H1 (cell line): ENCODE measurements at regions not wholly inside any gene's neighbourhood (a gene's known extent, or its start where the extent isn't known, plus 50 kb on each side); places are given as distances from the start of the nearest gene placed in this dataset.

Experiments
- CTCF ChIA-PET: fragments of 300-600 bp; sonication (Branson Sonifier 250); formaldehyde crosslinking; loops from one replicate; lab custom pipeline; 2021; ENCODE audit not compliant: partially characterized antibody; lab: Charles Lee
- POLR2A ChIA-PET: fragments of 300-600 bp; sonication (Branson Sonifier 250); formaldehyde crosslinking; loops from one replicate; lab custom pipeline; 2021; ENCODE audit warnings: inconsistent platforms; ENCODE audit not compliant: partially characterized antibody; lab: Charles Lee
- DNase-seq, 2 experiments: peaks; one replicate each; pipeline versions ENCODE4 v3.0.0 to v3.0.0-alpha.2; 2010 to 2022; ENCODE audit warnings: low spot score in 2 of 2, low read depth in 1 of 2, mixed read lengths in 1 of 2
- FAIRE-seq: peaks from 2 replicates; lab custom pipeline; 2011; peaks lifted over from hg19 to GRCh38; lab: Jason Lieb, UNC
- H2AFZ ChIP-seq: 2 replicates; pipeline ENCODE4 v1.8.1; 2012; ENCODE audit warnings: low read length, inconsistent platforms
- H2AK5ac ChIP-seq: 2 replicates; pipeline ENCODE4 v1.6.1; 2013; ENCODE audit warnings: low read depth, low read length
- H2BK120ac ChIP-seq: replicated peaks from 2 replicates; pipeline ENCODE3; 2013; ENCODE audit warnings: low read depth, low read length, inconsistent platforms
- H2BK12ac ChIP-seq: 2 replicates; pipeline ENCODE4 v1.6.1; 2013; ENCODE audit warnings: low read depth, low read length
- H2BK15ac ChIP-seq: 2 replicates; pipeline ENCODE4 v1.6.1; 2013; ENCODE audit warnings: low read length
- H2BK20ac ChIP-seq: 2 replicates; pipeline ENCODE4 v1.6.1; 2013; ENCODE audit warnings: low read length
- H2BK5ac ChIP-seq: 2 replicates; pipeline ENCODE4 v1.6.1; 2013; ENCODE audit warnings: low read depth, low read length
- H3K14ac ChIP-seq: 2 replicates; pipeline ENCODE4 v1.6.1; 2013; ENCODE audit warnings: inconsistent platforms; ENCODE audit not compliant: insufficient read length
- H3K18ac ChIP-seq: 2 replicates; pipeline ENCODE4 v1.6.1; 2013; ENCODE audit warnings: low read length; ENCODE audit errors: extremely low read depth
- H3K23ac ChIP-seq: 2 replicates; pipeline ENCODE4 v1.6.1; 2013; ENCODE audit warnings: inconsistent platforms; ENCODE audit not compliant: insufficient read length
- H3K23me2 ChIP-seq: 2 replicates; pipeline ENCODE4 v1.6.1; 2013; ENCODE audit warnings: low read depth, low read length
- H3K27ac ChIP-seq: 2 replicates; pipeline ENCODE4 v1.6.1; 2011; ENCODE audit warnings: low read depth, low read length, inconsistent platforms
- H3K27me3 ChIP-seq, 4 experiments: replicated peaks in 1 of 4; 1 replicate in 1 of 4; 2 replicates in 3 of 4; pipeline versions ENCODE4 v1.6.1 to v1.8.1; 2011 to 2013; ENCODE audit warnings: low read length in 3 of 4, mild to moderate bottlenecking in 3 of 4, inconsistent platforms in 2 of 4, mixed read lengths in 2 of 4, moderate library complexity in 1 of 4; ENCODE audit not compliant: control insufficient read depth in 3 of 4, insufficient read depth in 3 of 4; ENCODE audit errors: extremely low read depth in 1 of 4
- H3K36me3 ChIP-seq, 4 experiments: 2 replicates each; pipeline versions ENCODE4 v1.6.1 to v1.8.1; 2011 to 2013; ENCODE audit warnings: mild to moderate bottlenecking in 4 of 4, low read length in 3 of 4, moderate library complexity in 2 of 4, control low read depth in 1 of 4, inconsistent platforms in 1 of 4; ENCODE audit not compliant: insufficient read depth in 4 of 4, control insufficient read depth in 2 of 4
- H3K4ac ChIP-seq: replicated peaks from 2 replicates; pipeline ENCODE3; 2013; ENCODE audit warnings: low read length, low read depth, mixed read lengths, inconsistent platforms; ENCODE audit not compliant: insufficient read length
- H3K4me1 ChIP-seq, 4 experiments: replicated peaks in 1 of 4; 1 replicate in 1 of 4; 2 replicates in 3 of 4; pipeline versions ENCODE4 v1.6.1 to v1.8.1; 2011 to 2013; ENCODE audit warnings: low read length in 3 of 4, inconsistent platforms in 2 of 4, mixed read lengths in 1 of 4; ENCODE audit not compliant: insufficient read depth in 4 of 4, control insufficient read depth in 3 of 4
- H3K4me2 ChIP-seq, 2 experiments: 2 replicates each; pipeline versions ENCODE4 v1.6.1 to v1.8.1; 2011 to 2013; ENCODE audit warnings: low read depth in 2 of 2, low read length in 2 of 2, control low read depth in 1 of 2, inconsistent platforms in 1 of 2, mild to moderate bottlenecking in 1 of 2; ENCODE audit not compliant: insufficient read depth in 1 of 2
- H3K4me3 ChIP-seq, 4 experiments: fragments of 200-600, 300-600 bp in 1 of 4; sonication (generic), shearing (Covaris generic), sonication (Bioruptor Twin) in 1 of 4; 2 replicates each; pipeline versions ENCODE4 v1.5.1 to v1.8.1; 2011 to 2016; ENCODE audit warnings: low read length in 4 of 4, low read depth in 3 of 4, control low read depth in 2 of 4, inconsistent platforms in 2 of 4, mild to moderate bottlenecking in 2 of 4, mixed read lengths in 1 of 4, moderate library complexity in 1 of 4; ENCODE audit not compliant: insufficient read depth in 2 of 4; ENCODE audit errors: extremely low read depth in 1 of 4
- H3K56ac ChIP-seq: replicated peaks from 2 replicates; pipeline ENCODE3; 2013; ENCODE audit warnings: low read depth, mild to moderate bottlenecking, mixed read lengths, low read length, inconsistent platforms; ENCODE audit not compliant: insufficient read length
- H3K79me1 ChIP-seq: 2 replicates; pipeline ENCODE4 v1.6.1; 2013; ENCODE audit warnings: low read depth, low read length, control low read depth
- H3K79me2 ChIP-seq, 2 experiments: 2 replicates each; pipeline versions ENCODE4 v1.6.1 to v1.8.1; 2012 to 2013; ENCODE audit warnings: low read length in 2 of 2, mild to moderate bottlenecking in 2 of 2, inconsistent platforms in 1 of 2; ENCODE audit not compliant: insufficient read depth in 2 of 2, control insufficient read depth in 1 of 2
- H3K9ac ChIP-seq, 4 experiments: replicated peaks in 1 of 4; 1 replicate in 1 of 4; 2 replicates in 3 of 4; pipeline versions ENCODE4 v1.6.1 to v1.8.1; 2011 to 2013; ENCODE audit warnings: low read depth in 3 of 4, low read length in 3 of 4, control low read depth in 2 of 4, mild to moderate bottlenecking in 2 of 4, moderate library complexity in 2 of 4, inconsistent platforms in 1 of 4; ENCODE audit errors: extremely low read depth in 1 of 4
- H3K9me3 ChIP-seq, 2 experiments: 2 replicates each; pipeline versions ENCODE4 v1.6.1 to v1.8.1; 2012 to 2013; ENCODE audit warnings: mild to moderate bottlenecking in 2 of 2, moderate library complexity in 2 of 2, control low read depth in 1 of 2, inconsistent platforms in 1 of 2, low read depth in 1 of 2, low read length in 1 of 2, mixed read lengths in 1 of 2; ENCODE audit not compliant: insufficient read depth in 2 of 2
- H4K20me1 ChIP-seq, 2 experiments: replicated peaks in 1 of 2; 2 replicates each; pipeline versions ENCODE3 to v1.8.1; 2011 to 2013; ENCODE audit warnings: inconsistent platforms in 2 of 2, low read length in 2 of 2, mild to moderate bottlenecking in 1 of 2; ENCODE audit not compliant: insufficient read depth in 2 of 2, control insufficient read depth in 1 of 2
- H4K5ac ChIP-seq: 2 replicates; pipeline ENCODE4 v1.6.1; 2013; ENCODE audit warnings: low read length, low read depth, mixed read lengths, inconsistent platforms; ENCODE audit not compliant: insufficient read length
- H4K8ac ChIP-seq: 2 replicates; pipeline ENCODE4 v1.8.0; 2013; ENCODE audit warnings: mild to moderate bottlenecking, moderate library complexity, low read length, inconsistent platforms; ENCODE audit not compliant: insufficient read depth; ENCODE audit errors: extremely low read depth
- H4K91ac ChIP-seq: replicated peaks from 2 replicates; pipeline ENCODE3; 2013; ENCODE audit warnings: low read length, mixed read lengths, inconsistent platforms; ENCODE audit not compliant: insufficient read length
- CBX5 ChIP-seq: fragments of 300-800, 300-1000 bp; sonication (generic); IDR thresholded peaks from 2 replicates; pipeline ENCODE4 v1.7.1; 2016; ENCODE audit warnings: antibody characterized with exemption, low read length, low read depth
- CREB1 ChIP-seq: IDR thresholded peaks from 2 replicates; pipeline ENCODE4 v1.6.1; 2012; ENCODE audit warnings: inconsistent platforms
- FOSL1 ChIP-seq: IDR thresholded peaks from 2 replicates; pipeline ENCODE4 v1.6.1; 2011; ENCODE audit warnings: mild to moderate bottlenecking, low read depth, low read length, moderate library complexity; ENCODE audit not compliant: insufficient read depth
- HDAC2 ChIP-seq, 2 experiments: fragments of 300-600 bp in 1 of 2; sonication (generic) in 1 of 2; IDR thresholded peaks; 2 replicates each; pipeline ENCODE4 v1.6.1; 2011 to 2012; ENCODE audit warnings: low read depth in 2 of 2, low read length in 2 of 2, mild to moderate bottlenecking in 2 of 2, moderate library complexity in 2 of 2, borderline replicate concordance in 1 of 2, inconsistent platforms in 1 of 2
- KDM4A ChIP-seq: IDR thresholded peaks from one replicate; pipeline ENCODE4 v1.7.1; 2012; ENCODE audit warnings: low read depth, mild to moderate bottlenecking, moderate library complexity, low read length, inconsistent platforms; ENCODE audit not compliant: severe bottlenecking
- MAFK ChIP-seq: IDR thresholded peaks from 2 replicates; pipeline ENCODE4 v1.6.1; 2012; ENCODE audit warnings: low read depth, mild to moderate bottlenecking, improper control_type of control experiment, low read length
- NRF1 ChIP-seq: IDR thresholded peaks from 2 replicates; pipeline ENCODE4 v1.6.1; 2011; ENCODE audit warnings: mild to moderate bottlenecking, low read depth, low read length, improper control_type of control experiment
- PHF8 ChIP-seq: fragments of 200-600 bp; sonication (generic); conservative IDR thresholded peaks from 2 replicates; pipeline ENCODE4 v1.7.1; 2012; ENCODE audit warnings: low read depth, mild to moderate bottlenecking, inconsistent platforms, low read length, moderate library complexity
- SIX5 ChIP-seq: IDR thresholded peaks from 2 replicates; pipeline ENCODE4 v1.6.1; 2011; ENCODE audit warnings: mild to moderate bottlenecking, low read depth, low read length
- WGBS, 2 experiments: shearing (Covaris generic) in 1 of 2; methylation state at CpG; one replicate each; pipeline versions ENCODE4 v1.1.6 to v1.1.7; 2013 to 2015; ENCODE audit warnings: low lambda C conversion rate in 2 of 2, mixed read lengths in 2 of 2, inconsistent platforms in 1 of 2, low coverage in 1 of 2, missing lambda C conversion rate in 1 of 2; ENCODE audit not compliant: insufficient replicate concordance in 2 of 2, insufficient coverage in 1 of 2, insufficient read length in 1 of 2; ENCODE audit errors: extremely low coverage in 1 of 2, missing lambda C conversion rate in 1 of 2; 5-methylcytosine and 5-hydroxymethylcytosine counted together

GRCh38 chr2:138309760-138310159, 191.8 kb upstream of the SPOPL start:
- FAIRE-seq (no peak), DNase-seq (no peak)
- Histone ChIP-seq H2AFZ (no peak overlapping the region), H3K4me3 (no peak overlapping the region), H4K91ac (no peak overlapping the region), H3K18ac (no peak overlapping the region), H2AK5ac (no peak overlapping the region), H3K4me2 (no peak overlapping the region), H4K8ac (no peak overlapping the region), H3K79me1 (no peaks in the 10 kb centered on the region), H3K27me3 (no peaks in the 10 kb centered on the region), H3K79me2 (no peaks in the 10 kb centered on the region), H4K5ac (no peak overlapping the region), H3K4me1 (no peaks in the 10 kb centered on the region), H3K14ac (no peak overlapping the region), H3K9ac (no peak overlapping the region), H3K36me3 (no peaks in the 10 kb centered on the region), H3K23me2 (no peaks in the 10 kb centered on the region), H3K27ac (no peak overlapping the region), H2BK5ac (no peak overlapping the region), H3K9me3 (no peaks in the 10 kb centered on the region; a peak in 1 of 4 replicates), H2BK15ac (no peak overlapping the region), H3K56ac (no peak overlapping the region), H2BK12ac (no peak overlapping the region), H3K23ac (no peak overlapping the region), H2BK20ac (no peak overlapping the region), H4K20me1 (no peaks in the 10 kb centered on the region), H2BK120ac (no peak overlapping the region), H3K4ac (no peak overlapping the region)
- no peak for TF ChIP-seq CBX5
- TF ChIP-seq NRF1, result no peak
- TF ChIP-seq MAFK, result no peak
- no peak for TF ChIP-seq SIX5
- no peak for TF ChIP-seq PHF8
- no peak for TF ChIP-seq HDAC2 (IDR thresholded peaks at IDR 0.05; ENCODE audit: borderline replicate concordance in 1 of 2, low read depth in 2 of 2, low read length in 2 of 2)
- TF ChIP-seq FOSL1, result no peak
- no peak for TF ChIP-seq CREB1
- no peak for TF ChIP-seq KDM4A
- 89% methylated on average over 2 of the region's 2 CpGs; no CpG with 5 or more reads in 1 of the 2 experiments for WGBS, 2 experiments
- ChIA-PET POLR2A (no interaction called here), CTCF (interaction anchor here (1.0 kb wide), 1 partner anchor 57 kb away, joined by 3 read pairs; no protein-coding TSS in a partner anchor)
